ENCODE measurements at regions not wholly inside any gene's neighbourhood (a gene's known extent, or its start where the extent isn't known, plus 50 kb on each side); places are given as distances from the start of the nearest gene placed in this dataset.

GRCh38 chr1:229046251-229046853 lies 224.6 kb upstream of the RAB4A start:
- POLR2A ChIA-PET = no interaction called here
- CTCF ChIA-PET = interaction anchor here (1.1 kb wide), 1 partner anchor 24 kb away, joined by 3 read pairs; no protein-coding TSS in a partner anchor
- no peak for DNase-seq (ENCODE audit: extremely low spot score)
- no peak for TF ChIP-seq FOXA1 (IDR thresholded peaks at IDR 0.05)

- CTCF ChIA-PET = interaction anchor here (1.1 kb wide), 1 partner anchor 23 kb away, joined by 3 read pairs; no protein-coding TSS in a partner anchor
- POLR2A ChIA-PET = interaction anchor here (0.7 kb wide), 1 partner anchor 16 kb away, joined by 3 read pairs; no protein-coding TSS in a partner anchor
These were observed 223.6 kb upstream of the RAB4A start for GRCh38 chr1:229047161-229047839.

GRCh38 chr1:229047840-229048620 lies 222.9 kb upstream of the RAB4A start:
- TF ChIP-seq ARNT (IDR thresholded peaks at IDR 0.05) = no peak
- TF ChIP-seq HDGF (IDR thresholded peaks at IDR 0.05; ENCODE audit: borderline replicate concordance) = no peak
- TF ChIP-seq TARDBP (IDR thresholded peaks at IDR 0.05) = no peak
- TF ChIP-seq CTBP1 (IDR thresholded peaks at IDR 0.05; ENCODE audit: borderline replicate concordance) = no peak
- no peak for TF ChIP-seq L3MBTL2 (conservative IDR thresholded peaks at IDR 0.05)
- TF ChIP-seq BHLHE40 (IDR thresholded peaks at IDR 0.05; ENCODE audit: borderline replicate concordance) = no peak
- TF ChIP-seq FOXM1 (IDR thresholded peaks at IDR 0.05; ENCODE audit: borderline replicate concordance) = no peak
- no peak for TF ChIP-seq ELF4 (IDR thresholded peaks at IDR 0.05)
- TF ChIP-seq FOXK2 (IDR thresholded peaks at IDR 0.05) = no peak
- no peak for TF ChIP-seq LEF1 (IDR thresholded peaks at IDR 0.05; ENCODE audit: borderline replicate concordance)
- no peak for TF ChIP-seq SUZ12 (IDR thresholded peaks at IDR 0.05)
- TF ChIP-seq PKNOX1 (IDR thresholded peaks at IDR 0.05) = no peak
- no peak for TF ChIP-seq FOXA1 (IDR thresholded peaks at IDR 0.05)
- no peak for TF ChIP-seq ZNF384 (IDR thresholded peaks at IDR 0.05)
- no peak for TF ChIP-seq SP1 (IDR thresholded peaks at IDR 0.05)
- TF ChIP-seq NFRKB (IDR thresholded peaks at IDR 0.05) = no peak
- CTCF ChIA-PET = no interaction called here
- POLR2A ChIA-PET = interaction anchor here (0.7 kb wide), 1 partner anchor 17 kb away, joined by 3 read pairs; no protein-coding TSS in a partner anchor
- no peak for DNase-seq (ENCODE audit: extremely low spot score)

More at GRCh38 chr1:229047161-229047839, 223.6 kb upstream of the RAB4A start:
- TF ChIP-seq HDGF (IDR thresholded peaks at IDR 0.05; ENCODE audit: borderline replicate concordance) (no peak), CTBP1 (IDR thresholded peaks at IDR 0.05; ENCODE audit: borderline replicate concordance) (no peak), TARDBP (IDR thresholded peaks at IDR 0.05) (no peak)
- no peak for DNase-seq (ENCODE audit: extremely low spot score)

- TF ChIP-seq SP1 (IDR thresholded peaks at IDR 0.05) = no peak
- no peak for TF ChIP-seq ARNT (IDR thresholded peaks at IDR 0.05)
- no peak for TF ChIP-seq NFRKB (IDR thresholded peaks at IDR 0.05)
- TF ChIP-seq LEF1 (IDR thresholded peaks at IDR 0.05; ENCODE audit: borderline replicate concordance) = no peak
- TF ChIP-seq CTBP1 (IDR thresholded peaks at IDR 0.05; ENCODE audit: borderline replicate concordance) = no peak
- TF ChIP-seq PKNOX1 (IDR thresholded peaks at IDR 0.05) = no peak
- no peak for TF ChIP-seq FOXM1 (IDR thresholded peaks at IDR 0.05; ENCODE audit: borderline replicate concordance)
- no peak for TF ChIP-seq ELF4 (IDR thresholded peaks at IDR 0.05)
- TF ChIP-seq TARDBP (IDR thresholded peaks at IDR 0.05) = no peak
- TF ChIP-seq FOXK2 (IDR thresholded peaks at IDR 0.05) = no peak
- TF ChIP-seq SUZ12 (IDR thresholded peaks at IDR 0.05) = no peak
- no peak for TF ChIP-seq BHLHE40 (IDR thresholded peaks at IDR 0.05; ENCODE audit: borderline replicate concordance)
- no peak for TF ChIP-seq HDGF (IDR thresholded peaks at IDR 0.05; ENCODE audit: borderline replicate concordance)
- no peak for TF ChIP-seq FOXA1 (IDR thresholded peaks at IDR 0.05)
- DNase-seq (ENCODE audit: extremely low spot score) = no peak
- ChIA-PET POLR2A (no interaction called here), CTCF (no interaction called here)
These were observed 222.0 kb upstream of the RAB4A start for GRCh38 chr1:229048896-229049295.

GRCh38 chr1:229056046-229056445 lies 214.9 kb upstream of the RAB4A start:
- CTCF ChIA-PET = no interaction called here

More at GRCh38 chr1:229056046-229056445, 214.9 kb upstream of the RAB4A start:
- POLR2A ChIA-PET = no interaction called here
- TF ChIP-seq LEF1 (IDR thresholded peaks at IDR 0.05; ENCODE audit: borderline replicate concordance) (no peak), NFRKB (IDR thresholded peaks at IDR 0.05) (no peak), FOXA1 (IDR thresholded peaks at IDR 0.05) (no peak), CTBP1 (IDR thresholded peaks at IDR 0.05; ENCODE audit: borderline replicate concordance) (no peak), FOXK2 (IDR thresholded peaks at IDR 0.05) (no peak), L3MBTL2 (conservative IDR thresholded peaks at IDR 0.05) (no peak), HDGF (IDR thresholded peaks at IDR 0.05; ENCODE audit: borderline replicate concordance) (no peak), BHLHE40 (IDR thresholded peaks at IDR 0.05; ENCODE audit: borderline replicate concordance) (no peak), ZNF384 (IDR thresholded peaks at IDR 0.05) (no peak), FOXM1 (IDR thresholded peaks at IDR 0.05; ENCODE audit: borderline replicate concordance) (no peak), ARNT (IDR thresholded peaks at IDR 0.05) (no peak), PKNOX1 (IDR thresholded peaks at IDR 0.05) (no peak), ELF4 (IDR thresholded peaks at IDR 0.05) (no peak), TARDBP (IDR thresholded peaks at IDR 0.05) (no peak), SP1 (IDR thresholded peaks at IDR 0.05) (no peak), SUZ12 (IDR thresholded peaks at IDR 0.05) (no peak)
- no peak for DNase-seq (ENCODE audit: extremely low spot score)
